SK-N-SH treated with all-trans-retinoic acid at 6 μM for 48 hours (cell line): ENCODE measurements at regions not wholly inside any gene's neighbourhood (a gene's known extent, or its start where the extent isn't known, plus 50 kb on each side); places are given as distances from the start of the nearest gene placed in this dataset.

Source experiments
- ESRRG ChIP-seq: fragments of 250-450 bp; sonication (Bioruptor Pico); IDR thresholded peaks from 2 replicates; pipeline ENCODE4 v1.6.1; 2021; ENCODE audit warnings: mild to moderate bottlenecking
- GLIS3 ChIP-seq: fragments of 250-450 bp; sonication (Bioruptor Pico); IDR thresholded peaks from 2 replicates; pipeline ENCODE4 v1.5.0; 2020; ENCODE audit warnings: mild to moderate bottlenecking, moderate library complexity
- POU6F1 ChIP-seq: fragments of 250-450 bp; sonication (Bioruptor Pico); IDR thresholded peaks from 2 replicates; pipeline ENCODE4 v1.8.0; 2021; ENCODE audit warnings: low read depth, mild to moderate bottlenecking, moderate library complexity, borderline replicate concordance
- ZFP3 ChIP-seq: fragments of 250-450 bp; sonication (Bioruptor Pico); IDR thresholded peaks from 2 replicates; pipeline ENCODE4 v1.5.0; 2020; ENCODE audit warnings: mild to moderate bottlenecking, moderate library complexity

- TF ChIP-seq GLIS3 (no peak), POU6F1 (no peak), ESRRG (CRISPR knock-in tag) (no peak), ZFP3 (no peak)
These were observed 194.3 kb upstream of the RPS6KA3 start for GRCh38 chrX:20461002-20461401.
